IgD-negative memory B cell (primary cell): ENCODE measurements at regions not wholly inside any gene's neighbourhood (a gene's known extent, or its start where the extent isn't known, plus 50 kb on each side); places are given as distances from the start of the nearest gene placed in this dataset.

Source experiments
- H3K27ac Mint-ChIP-seq, 3 donors: one replicate each; pipeline ENCODE4 v1.8.0; 2020 to 2022; ENCODE audit warnings: mild to moderate bottlenecking in 3 of 3, mixed read lengths in 3 of 3, moderate library complexity in 1 of 3
- H3K27me3 Mint-ChIP-seq: one replicate; pipeline ENCODE4 v1.8.0; 2021; ENCODE audit warnings: mixed read lengths
- H3K36me3 Mint-ChIP-seq: one replicate; pipeline ENCODE4 v1.8.0; 2020; ENCODE audit warnings: mild to moderate bottlenecking, mixed read lengths
- H3K4me1 Mint-ChIP-seq, 3 donors: one replicate each; pipeline ENCODE4 v1.8.0; 2020 to 2022; ENCODE audit warnings: mixed read lengths in 3 of 3, mild to moderate bottlenecking in 1 of 3
- H3K4me3 Mint-ChIP-seq, 4 donors: one replicate each; pipeline ENCODE4 v1.8.0; 2020 to 2022; ENCODE audit warnings: mild to moderate bottlenecking in 4 of 4, mixed read lengths in 4 of 4, moderate library complexity in 3 of 4
- H3K9me3 Mint-ChIP-seq, 3 donors: one replicate each; pipeline ENCODE4 v1.8.0; 2020 to 2021; ENCODE audit warnings: mixed read lengths in 3 of 3, mild to moderate bottlenecking in 1 of 3

DNA sequence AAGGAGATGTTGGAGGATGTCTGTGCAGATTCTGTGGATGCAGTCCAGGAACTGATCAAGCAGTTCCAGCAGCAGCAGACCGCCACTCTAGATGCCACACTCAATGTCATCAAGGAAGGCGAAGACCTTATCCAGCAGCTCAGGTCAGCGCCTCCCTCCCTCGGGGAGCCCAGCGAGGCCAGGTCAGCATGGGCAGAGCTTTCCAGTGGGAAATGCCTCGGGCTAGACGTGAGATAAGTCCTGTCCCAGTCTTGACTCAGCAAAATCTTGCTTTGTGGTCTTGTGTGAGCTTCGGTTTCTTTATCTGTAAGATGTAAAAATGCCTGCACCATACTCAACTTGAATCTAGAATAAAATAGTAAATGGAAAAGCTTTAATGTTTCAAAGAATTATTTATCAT is 335.1 kb upstream of the UMPS start:
- H3K27ac Mint-ChIP-seq: no peak overlapping the region
- no peaks in the 10 kb centered on the region for H3K4me1 Mint-ChIP-seq
- H3K27me3 Mint-ChIP-seq: peaks cover 11% of the 10 kb centered on the region
- H3K9me3 Mint-ChIP-seq: peaks cover 0 to 2% (median 2%) of the 10 kb centered on the region in 3 donors
- H3K36me3 Mint-ChIP-seq: no peaks in the 10 kb centered on the region
- H3K4me3 Mint-ChIP-seq: no peak overlapping the region

DNA sequence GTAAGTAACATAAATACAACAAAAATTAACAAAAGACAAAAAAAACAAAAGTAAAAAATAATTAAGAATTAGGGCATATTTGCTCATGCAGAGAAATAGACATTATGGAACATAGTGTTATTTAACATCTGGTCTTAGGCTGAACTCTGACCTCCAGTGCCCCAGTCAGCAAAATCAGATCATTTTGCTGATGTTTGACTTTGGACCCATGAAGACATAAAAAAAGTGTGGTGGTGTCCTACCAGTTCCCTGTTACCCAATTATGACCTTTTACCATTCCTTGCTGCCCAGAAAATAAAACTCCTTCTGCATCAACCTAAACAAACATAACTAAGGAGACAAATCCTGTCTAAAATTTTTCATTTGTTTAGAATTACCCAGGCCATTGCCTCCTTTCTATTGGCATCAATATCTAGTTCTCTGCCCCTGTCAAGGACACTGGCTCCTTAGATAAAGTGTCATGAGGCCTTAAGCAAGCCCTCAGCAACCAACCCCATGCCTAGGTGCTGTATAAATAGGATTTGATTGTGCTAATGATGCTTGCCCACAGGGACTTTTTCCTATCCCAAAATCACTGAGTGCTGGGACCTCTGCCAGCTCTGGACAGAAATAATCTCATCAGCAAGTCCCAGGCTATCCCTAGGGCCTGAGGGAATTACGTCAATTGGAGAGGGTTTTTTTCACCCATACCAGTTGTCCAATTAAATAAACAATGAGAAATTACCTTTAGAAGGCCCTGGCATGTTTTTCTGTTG is 334.5 kb upstream of the UMPS start:
- no peak overlapping the region for H3K4me3 Mint-ChIP-seq
- H3K27ac Mint-ChIP-seq: no peak overlapping the region
- H3K9me3 Mint-ChIP-seq: peaks cover 0 to 2% (median 2%) of the 10 kb centered on the region in 3 donors
- no peaks in the 10 kb centered on the region for H3K36me3 Mint-ChIP-seq
- peaks cover 10% of the 10 kb centered on the region for H3K27me3 Mint-ChIP-seq
- no peaks in the 10 kb centered on the region for H3K4me1 Mint-ChIP-seq

DNA sequence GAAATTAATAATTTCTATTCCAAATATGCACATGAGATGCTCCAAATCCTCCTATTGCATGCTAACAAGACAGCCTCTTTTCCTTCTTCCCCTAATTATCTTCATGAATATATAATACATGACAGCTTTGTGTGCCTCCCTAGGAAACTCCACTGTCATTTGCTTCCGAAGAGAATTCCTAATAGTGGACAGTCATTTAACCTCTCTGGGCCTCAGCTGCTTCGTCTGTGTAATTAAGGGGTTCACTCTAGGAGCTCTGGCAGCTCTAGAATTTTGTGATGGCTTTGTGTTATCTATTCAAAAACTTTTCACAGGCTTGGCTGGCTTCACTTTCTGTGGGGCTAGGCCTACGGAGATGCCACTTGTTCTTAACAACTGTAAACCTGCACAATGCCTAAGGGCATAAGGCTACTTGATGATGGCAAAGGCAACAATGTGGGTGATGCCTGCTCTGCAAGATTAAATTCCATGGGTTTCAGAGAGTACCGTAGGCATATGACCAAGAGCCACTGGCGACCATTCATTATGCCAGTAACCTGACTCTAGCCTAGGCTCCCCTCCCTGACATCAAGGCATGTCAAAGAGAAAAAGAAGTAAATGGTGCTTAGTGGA is 333.8 kb upstream of the UMPS start:
- Mint-ChIP-seq H3K27ac (no peak overlapping the region), H3K27me3 (peaks cover 8% of the 10 kb centered on the region), H3K9me3 (peaks cover 0 to 2% (median 2%) of the 10 kb centered on the region in 3 donors), H3K4me1 (no peaks in the 10 kb centered on the region), H3K36me3 (no peaks in the 10 kb centered on the region), H3K4me3 (no peak overlapping the region)

DNA sequence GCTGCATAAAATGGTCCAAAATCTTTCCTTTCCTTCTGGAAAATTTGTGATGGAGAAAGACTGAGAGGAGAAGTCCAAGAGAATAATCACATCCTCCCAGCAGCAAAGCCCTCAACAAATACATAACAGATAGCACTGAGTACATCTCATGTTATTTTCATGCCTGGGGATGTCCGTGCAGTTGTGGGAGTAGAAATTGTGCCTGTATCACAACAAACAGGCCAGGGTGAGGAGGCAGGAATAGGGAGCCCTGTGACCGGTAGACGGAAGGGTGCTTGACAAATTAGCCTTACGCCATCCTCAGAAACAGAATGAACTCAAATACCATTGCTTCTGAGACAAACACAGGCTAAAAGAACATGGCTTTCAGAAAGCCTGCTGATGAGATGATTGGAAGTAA is 333.2 kb upstream of the UMPS start:
- Mint-ChIP-seq H3K27me3 (peaks cover 13% of the 10 kb centered on the region), H3K36me3 (no peaks in the 10 kb centered on the region), H3K4me3 (no peak overlapping the region), H3K27ac (no peak overlapping the region), H3K9me3 (peaks cover 0 to 2% (median 2%) of the 10 kb centered on the region in 3 donors), H3K4me1 (no peaks in the 10 kb centered on the region)

DNA sequence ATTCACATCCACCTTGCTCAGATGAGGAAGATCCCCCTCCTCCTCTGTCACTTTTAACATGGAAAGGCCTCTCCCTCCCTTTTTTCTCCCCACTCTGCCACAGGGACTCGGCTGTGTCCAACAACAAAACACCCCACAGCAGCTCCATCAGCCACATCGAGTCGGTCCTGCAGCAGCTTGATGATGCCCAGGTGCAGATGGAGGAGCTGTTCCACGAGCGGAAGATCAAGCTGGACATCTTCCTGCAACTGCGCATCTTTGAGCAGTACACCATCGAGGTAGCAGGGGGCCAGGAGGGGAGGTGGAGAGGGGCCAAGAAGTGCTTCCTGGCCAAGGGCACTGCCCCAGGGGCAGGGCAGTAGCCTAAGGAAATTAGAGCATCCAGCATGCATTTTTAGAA is 331.7 kb upstream of the UMPS start:
- H3K27me3 Mint-ChIP-seq: peaks cover 13% of the 10 kb centered on the region
- H3K4me1 Mint-ChIP-seq: no peaks in the 10 kb centered on the region
- H3K27ac Mint-ChIP-seq: no peak overlapping the region
- peaks cover 0 to 2% (median 2%) of the 10 kb centered on the region in 3 donors for H3K9me3 Mint-ChIP-seq
- peak overlapping the region in 1 of 4 donors; percentile 24 for H3K4me3 Mint-ChIP-seq
- no peaks in the 10 kb centered on the region for H3K36me3 Mint-ChIP-seq

DNA sequence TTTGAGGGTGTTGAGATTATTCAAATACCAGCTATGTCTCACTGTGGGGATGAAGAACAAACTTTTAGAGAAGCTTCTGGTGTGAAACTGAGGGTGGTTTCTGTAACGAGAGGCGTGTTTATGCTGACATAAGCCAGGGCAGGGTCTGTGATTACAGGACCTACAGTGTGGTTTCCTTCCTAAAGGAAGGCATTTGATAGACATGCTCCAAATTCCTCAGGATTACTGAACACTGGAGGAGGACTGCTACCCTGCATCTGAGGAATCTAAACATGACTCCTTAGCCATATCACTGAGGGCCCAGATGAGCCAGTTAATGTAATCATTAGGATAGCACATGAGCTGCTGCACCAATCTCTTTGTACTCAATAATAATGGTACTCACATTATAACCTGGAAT is 328.4 kb upstream of the UMPS start:
- Mint-ChIP-seq H3K4me1 (no peaks in the 10 kb centered on the region), H3K27me3 (peaks cover 16% of the 10 kb centered on the region), H3K36me3 (no peaks in the 10 kb centered on the region), H3K9me3 (peaks cover 0 to 2% (median 0%) of the 10 kb centered on the region in 3 donors), H3K27ac (no peak overlapping the region), H3K4me3 (no peak overlapping the region)

DNA sequence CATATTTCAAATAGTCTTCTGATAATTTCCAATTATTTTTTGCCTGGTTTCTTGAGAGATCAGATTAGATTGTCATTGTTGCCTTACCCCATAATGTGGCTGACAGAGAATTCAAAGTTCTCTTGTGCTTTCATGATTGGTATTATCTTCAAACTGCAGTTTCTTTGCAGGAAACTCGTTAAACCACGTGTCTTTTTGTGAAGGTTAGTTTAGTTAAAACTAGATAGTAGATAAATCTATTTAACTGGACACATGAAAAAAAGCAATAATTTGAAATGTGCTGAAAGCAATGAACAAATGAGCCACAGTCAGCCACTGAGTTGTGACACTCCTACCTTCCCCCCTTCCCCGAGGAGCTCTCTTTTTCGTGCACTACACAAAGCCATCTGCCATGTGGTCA is 327.5 kb upstream of the UMPS start:
- Mint-ChIP-seq H3K4me3 (no peak overlapping the region), H3K36me3 (no peaks in the 10 kb centered on the region), H3K27ac (no peak overlapping the region), H3K9me3 (peaks cover 0 to 2% (median 0%) of the 10 kb centered on the region in 3 donors), H3K27me3 (peaks cover 13% of the 10 kb centered on the region), H3K4me1 (no peaks in the 10 kb centered on the region)

DNA sequence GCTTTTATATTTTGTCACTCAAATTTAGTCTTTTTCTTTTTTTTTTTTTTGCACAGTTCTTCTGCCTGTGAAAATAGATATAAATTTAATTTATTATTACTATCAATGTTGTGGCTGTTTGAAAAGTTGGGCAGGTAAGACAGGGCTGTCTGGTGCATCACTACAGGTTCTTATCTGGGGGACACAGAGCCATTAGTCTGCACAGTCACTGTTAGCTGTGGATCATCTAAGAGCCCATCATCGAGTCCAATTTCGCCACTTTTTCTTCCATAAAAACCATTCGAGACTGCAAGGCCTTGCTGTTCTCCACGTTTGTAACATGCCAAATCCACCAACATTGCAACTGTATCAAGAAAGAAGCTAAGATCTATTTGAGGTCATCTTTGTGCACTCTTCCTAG is 325.6 kb upstream of the UMPS start:
- no peak overlapping the region for H3K4me3 Mint-ChIP-seq
- H3K27me3 Mint-ChIP-seq: peaks cover 13% of the 10 kb centered on the region
- peaks cover 0 to 3% (median 0%) of the 10 kb centered on the region in 3 donors for H3K9me3 Mint-ChIP-seq
- no peaks in the 10 kb centered on the region for H3K36me3 Mint-ChIP-seq
- H3K27ac Mint-ChIP-seq: no peak overlapping the region
- no peaks in the 10 kb centered on the region for H3K4me1 Mint-ChIP-seq

DNA sequence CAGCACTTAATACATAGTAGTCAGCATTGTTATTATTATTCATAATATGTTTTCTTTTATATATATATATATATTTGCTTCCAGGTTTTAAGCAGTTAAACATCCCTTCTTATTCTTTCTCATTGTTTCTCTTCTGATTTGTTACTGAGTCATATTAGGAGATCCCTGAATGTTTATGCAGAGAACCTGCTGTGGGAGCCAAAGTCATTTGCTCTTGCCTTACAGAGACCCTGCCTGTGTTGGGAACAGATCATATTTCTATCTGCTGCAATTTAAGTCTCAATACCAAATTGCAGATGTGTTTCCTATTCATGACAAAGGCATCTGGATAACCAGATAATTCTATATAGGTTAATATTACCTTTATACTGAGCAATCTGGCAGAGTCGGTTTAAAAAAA is 323.0 kb upstream of the UMPS start:
- no peak overlapping the region for H3K27ac Mint-ChIP-seq
- no peaks in the 10 kb centered on the region for H3K36me3 Mint-ChIP-seq
- H3K4me3 Mint-ChIP-seq: no peak overlapping the region
- no peaks in the 10 kb centered on the region for H3K4me1 Mint-ChIP-seq
- peaks cover 0 to 1% (median 0%) of the 10 kb centered on the region in 3 donors for H3K9me3 Mint-ChIP-seq
- peaks cover 8% of the 10 kb centered on the region for H3K27me3 Mint-ChIP-seq

DNA sequence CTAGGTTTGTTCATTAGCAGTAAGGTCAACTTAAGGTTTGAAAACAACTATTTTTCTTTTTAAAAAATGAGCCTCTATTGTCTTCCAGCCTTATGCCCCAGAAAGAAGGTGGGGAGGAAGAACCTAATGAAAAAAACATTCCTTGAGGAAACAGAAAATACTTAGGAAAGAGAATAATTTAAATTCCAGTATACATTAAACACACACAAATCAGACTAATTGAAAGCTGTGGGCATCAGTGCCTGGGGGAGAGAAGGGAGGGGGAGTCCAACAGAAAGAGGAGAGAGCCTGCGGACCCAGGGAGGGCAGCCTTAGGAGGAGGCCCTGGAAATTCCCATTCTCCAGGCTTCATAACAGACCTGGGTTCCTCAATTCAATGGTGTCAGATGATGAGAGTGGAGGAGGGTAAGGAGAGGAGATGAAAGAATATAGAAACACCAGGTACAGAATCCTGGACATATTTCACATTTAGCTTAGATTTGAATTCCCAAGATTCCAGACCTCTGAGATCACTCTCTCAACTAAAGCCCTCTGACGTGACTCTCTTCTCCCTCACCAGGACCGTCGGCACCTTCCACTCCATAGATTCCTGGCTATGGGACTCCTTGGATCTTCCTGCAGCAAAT is 320.5 kb upstream of the UMPS start:
- H3K27ac Mint-ChIP-seq: no peak overlapping the region
- H3K4me1 Mint-ChIP-seq: no peaks in the 10 kb centered on the region
- peaks cover 6% of the 10 kb centered on the region for H3K27me3 Mint-ChIP-seq
- H3K4me3 Mint-ChIP-seq: no peak overlapping the region
- no peaks in the 10 kb centered on the region for H3K36me3 Mint-ChIP-seq
- peaks cover 0 to 1% (median 0%) of the 10 kb centered on the region in 3 donors for H3K9me3 Mint-ChIP-seq

DNA sequence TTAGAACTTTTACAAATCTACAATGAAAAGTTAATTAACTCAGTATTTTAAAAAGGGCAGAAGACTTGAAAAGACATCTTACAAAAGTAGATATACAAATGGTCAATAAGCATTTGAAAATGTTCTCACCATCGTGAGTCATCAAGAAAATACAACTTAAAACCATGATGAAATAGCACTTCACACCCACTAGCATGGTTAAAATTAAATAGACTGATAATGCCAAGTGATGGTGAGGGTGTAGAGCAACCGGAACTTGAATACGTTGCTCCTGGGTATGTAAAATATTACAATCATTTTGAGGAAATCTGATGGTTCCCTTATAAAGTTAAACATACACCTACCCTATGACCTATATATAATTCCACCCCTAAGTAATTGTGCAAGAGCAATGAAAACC is 319.8 kb upstream of the UMPS start:
- Mint-ChIP-seq H3K36me3 (no peaks in the 10 kb centered on the region), H3K4me3 (no peak overlapping the region), H3K9me3 (peaks cover 0 to 1% (median 0%) of the 10 kb centered on the region in 3 donors), H3K27me3 (peaks cover 2% of the 10 kb centered on the region), H3K4me1 (no peaks in the 10 kb centered on the region), H3K27ac (no peak overlapping the region)

DNA sequence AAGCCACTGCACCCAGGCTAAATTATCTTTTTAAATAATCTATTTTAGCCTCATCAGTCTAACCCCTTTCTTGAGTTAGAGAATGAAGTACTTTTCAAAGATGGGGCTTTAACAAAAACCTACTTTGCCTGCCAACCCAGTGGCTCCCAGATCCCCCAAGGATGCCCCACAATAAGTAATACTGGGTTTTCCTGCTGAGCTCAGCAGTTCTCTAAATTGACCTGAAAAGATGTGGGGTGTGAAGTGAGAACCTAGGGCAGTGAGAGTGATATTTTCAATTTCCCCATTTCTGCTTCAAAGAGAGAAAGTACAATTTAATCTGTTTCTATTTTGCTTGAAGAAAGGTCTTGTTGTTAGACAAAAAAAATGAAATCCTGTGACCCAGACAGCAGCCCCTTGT is 318.5 kb upstream of the UMPS start:
- Mint-ChIP-seq H3K27me3 (peaks cover 3% of the 10 kb centered on the region), H3K27ac (peak overlapping the region in 1 of 3 donors; percentile 60), H3K4me3 (no peak overlapping the region), H3K9me3 (peaks cover 0 to 1% (median 0%) of the 10 kb centered on the region in 3 donors), H3K36me3 (no peaks in the 10 kb centered on the region), H3K4me1 (no peaks in the 10 kb centered on the region)

DNA sequence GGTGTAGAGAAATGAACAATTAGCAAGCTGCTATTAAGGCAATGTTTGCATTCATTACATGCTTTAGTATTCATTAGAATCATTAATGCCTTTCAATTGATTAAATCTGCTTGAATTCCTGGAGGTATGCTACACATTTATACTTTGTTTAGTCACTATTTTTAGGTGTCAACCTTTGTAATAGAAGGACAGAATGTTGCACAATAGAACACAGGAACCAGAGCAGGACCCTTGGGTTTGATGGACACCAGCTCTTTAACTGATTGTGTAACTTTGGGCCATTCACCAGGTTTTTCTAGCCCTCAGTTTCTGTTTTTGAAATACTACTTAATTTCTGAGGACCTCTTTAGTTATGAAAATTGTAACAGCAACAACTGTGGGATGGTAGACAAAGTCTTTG is 317.6 kb upstream of the UMPS start:
- Mint-ChIP-seq H3K27me3 (peaks cover 3% of the 10 kb centered on the region), H3K4me3 (no peak overlapping the region), H3K27ac (no peak overlapping the region), H3K36me3 (no peaks in the 10 kb centered on the region), H3K9me3 (peaks cover 0 to 1% (median 0%) of the 10 kb centered on the region in 3 donors), H3K4me1 (no peaks in the 10 kb centered on the region)

DNA sequence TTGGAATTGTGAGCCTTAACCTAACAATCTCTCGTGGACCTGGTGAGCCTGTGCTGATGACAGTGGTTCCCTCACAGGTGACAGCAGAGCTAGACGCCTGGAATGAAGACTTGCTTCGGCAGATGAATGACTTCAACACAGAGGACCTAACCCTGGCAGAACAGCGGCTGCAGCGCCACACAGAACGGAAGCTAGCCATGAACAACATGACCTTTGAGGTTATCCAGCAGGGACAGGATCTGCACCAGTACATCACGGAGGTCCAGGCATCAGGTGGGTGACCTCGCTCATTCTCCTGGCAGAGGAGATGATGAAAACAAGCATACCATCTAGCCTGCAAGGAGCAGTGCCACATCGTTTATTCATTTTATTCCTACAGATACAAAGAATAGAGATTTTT is 316.9 kb upstream of the UMPS start:
- H3K9me3 Mint-ChIP-seq: peaks cover 0 to under 1% (median 0%) of the 10 kb centered on the region in 3 donors

DNA sequence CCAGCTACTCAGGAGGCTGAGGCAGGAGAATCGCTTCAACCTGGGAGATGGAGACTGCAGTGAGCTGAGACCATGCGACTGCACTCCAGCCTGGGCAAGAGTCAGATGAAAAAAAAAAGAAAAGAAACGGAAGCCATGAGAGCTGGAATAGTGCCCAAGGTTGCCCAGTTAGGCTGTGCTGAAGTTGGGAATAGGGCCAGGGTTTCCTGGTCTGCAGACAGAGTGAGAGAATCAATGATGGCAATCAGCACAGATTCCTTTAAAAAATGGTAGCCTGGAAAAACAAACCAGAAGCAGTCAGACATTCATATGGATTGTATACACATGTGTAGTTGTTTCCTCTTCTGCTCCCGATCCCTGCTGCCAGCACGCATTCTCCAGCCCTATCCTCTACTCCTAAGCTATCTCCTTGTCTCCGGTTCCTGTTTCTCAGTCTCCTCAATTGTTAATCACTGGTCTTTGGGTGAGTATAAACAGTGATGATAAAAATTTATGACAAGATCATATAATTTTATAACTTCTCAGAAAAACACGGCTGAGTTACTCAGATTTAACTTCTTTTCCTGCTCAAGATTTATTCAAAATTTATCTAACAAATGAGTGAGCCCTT is 316.2 kb upstream of the UMPS start:
- Mint-ChIP-seq H3K27ac (no peak overlapping the region), H3K4me1 (no peaks in the 10 kb centered on the region), H3K9me3 (no peaks in the 10 kb centered on the region), H3K4me3 (no peak overlapping the region), H3K36me3 (no peaks in the 10 kb centered on the region), H3K27me3 (peaks cover 3% of the 10 kb centered on the region)

More for the DNA sequence above, 316.9 kb upstream of the UMPS start:
- Mint-ChIP-seq H3K27me3 (peaks cover 3% of the 10 kb centered on the region), H3K4me3 (no peak overlapping the region), H3K27ac (no peak overlapping the region), H3K4me1 (no peaks in the 10 kb centered on the region), H3K36me3 (no peaks in the 10 kb centered on the region)
